ENCODE measurements at regions not wholly inside any gene's neighbourhood (a gene's known extent, or its start where the extent isn't known, plus 50 kb on each side); places are given as distances from the start of the nearest gene placed in this dataset.

DNA sequence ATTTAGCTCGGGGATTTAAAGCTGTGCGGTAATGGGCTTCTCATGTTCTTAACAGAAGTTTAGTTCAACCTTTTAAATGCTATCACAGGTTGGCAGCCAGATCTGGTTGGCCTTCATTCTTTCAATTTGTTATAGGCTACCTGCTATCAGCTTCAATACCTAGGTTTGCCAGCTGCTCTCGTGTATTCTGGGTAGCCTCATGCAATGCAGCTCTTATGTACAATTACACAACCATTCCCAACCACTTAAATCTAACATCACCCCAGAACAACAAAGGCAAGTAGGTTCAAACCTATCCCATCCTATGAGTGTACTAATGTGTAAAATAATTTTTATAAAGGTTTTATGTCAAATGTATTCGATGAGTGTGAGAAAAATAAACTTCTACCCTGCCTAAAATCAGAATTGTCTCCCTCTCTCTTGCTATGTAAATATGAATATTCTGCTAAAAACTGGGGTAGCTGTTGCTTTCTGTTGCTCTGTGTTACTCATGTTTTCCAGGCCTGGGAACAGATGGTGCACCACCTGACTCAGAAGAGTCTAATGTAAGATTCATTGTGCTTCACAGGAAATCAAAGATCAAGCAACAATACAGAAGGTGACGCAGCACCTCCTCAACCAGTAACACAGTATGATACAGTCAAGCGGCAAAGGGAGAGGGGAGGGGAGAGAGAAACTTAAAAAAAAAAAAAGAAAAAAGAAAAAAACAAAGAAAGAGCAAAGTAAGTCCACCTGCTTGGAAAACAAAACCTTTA lies 188.6 kb downstream of the ETV1 start:
- TF ChIP-seq REST (IDR thresholded peaks at IDR 0.05; ENCODE audit: insufficient read depth in 1 of 2, low read depth in 2 of 2, low read length in 2 of 2) (no peak), POLR2AphosphoS5 (IDR thresholded peaks at IDR 0.05; ENCODE audit: low read depth, low read length) (no peak)
